HG03095 (cell line): ENCODE measurements at regions not wholly inside any gene's neighbourhood (a gene's known extent, or its start where the extent isn't known, plus 50 kb on each side); places are given as distances from the start of the nearest gene placed in this dataset.

Experiments
- ATAC-seq: cut with Tn5 transposase; IDR thresholded peaks from one replicate; pipeline ENCODE4 v1.9.1; 2021; ENCODE audit warnings: moderate library complexity; ENCODE audit not compliant: unreplicated experiment

GRCh38 chr7:126378642-126379041 is 874.1 kb downstream of the GRM8 start:
- no peak for ATAC-seq

GRCh38 chr7:126370038-126370668 is 882.6 kb downstream of the GRM8 start:
- peak; percentile 68 for ATAC-seq

GRCh38 chr7:126362746-126363145 is 890.0 kb downstream of the GRM8 start:
- no peak for ATAC-seq

GRCh38 chr7:126361183-126361582 is 891.6 kb downstream of the GRM8 start:
- no peak for ATAC-seq

- no peak for ATAC-seq
These were observed 912.9 kb downstream of the GRM8 start for GRCh38 chr7:126339813-126340212.

- ATAC-seq: no peak
These were observed 947.1 kb downstream of the GRM8 start for GRCh38 chr7:126305671-126306070.

GRCh38 chr7:126303926-126304325 is 948.8 kb downstream of the GRM8 start:
- ATAC-seq: no peak

- no peak for ATAC-seq
These were observed 950.1 kb downstream of the GRM8 start for GRCh38 chr7:126302639-126303038.

- ATAC-seq: no peak
These were observed 966.4 kb downstream of the GRM8 start for GRCh38 chr7:126286317-126286716.

GRCh38 chr7:126236261-126236660 is 1016.5 kb downstream of the GRM8 start:
- no peak for ATAC-seq

GRCh38 chr7:126228356-126229061 is 1024.2 kb downstream of the GRM8 start:
- ATAC-seq: no peak

- no peak for ATAC-seq
These were observed 1025.1 kb downstream of the GRM8 start for GRCh38 chr7:126227643-126228042.

GRCh38 chr7:126227055-126227454 is 1025.7 kb downstream of the GRM8 start:
- ATAC-seq: no peak

- ATAC-seq: no peak
These were observed 1029.0 kb downstream of the GRM8 start for GRCh38 chr7:126223729-126224128.

- ATAC-seq: no peak
These were observed 1030.0 kb downstream of the GRM8 start for GRCh38 chr7:126222782-126223181.

- no peak for ATAC-seq
These were observed 1037.0 kb downstream of the GRM8 start for GRCh38 chr7:126215785-126216184.

GRCh38 chr7:126213876-126214275 is 1038.9 kb downstream of the GRM8 start:
- no peak for ATAC-seq

GRCh38 chr7:126211875-126212274 is 1040.9 kb downstream of the GRM8 start:
- no peak for ATAC-seq

- peak; percentile 51 for ATAC-seq
These were observed 1042.0 kb downstream of the GRM8 start for GRCh38 chr7:126210707-126211106.

- ATAC-seq: no peak
These were observed 1049.6 kb downstream of the GRM8 start for GRCh38 chr7:126203185-126203584.

- ATAC-seq: no peak
These were observed 1050.6 kb downstream of the GRM8 start for GRCh38 chr7:126202177-126202576.

- no peak for ATAC-seq
These were observed 1066.7 kb downstream of the GRM8 start for GRCh38 chr7:126185959-126186580.
